ENCODE measurements at regions not wholly inside any gene's neighbourhood (a gene's known extent, or its start where the extent isn't known, plus 50 kb on each side); places are given as distances from the start of the nearest gene placed in this dataset.
"Not testable (repeated sequence)": the region's sequence is repeated elsewhere in the genome, so short reads cannot be mapped to it uniquely, and the experiment has no call there.

DNA sequence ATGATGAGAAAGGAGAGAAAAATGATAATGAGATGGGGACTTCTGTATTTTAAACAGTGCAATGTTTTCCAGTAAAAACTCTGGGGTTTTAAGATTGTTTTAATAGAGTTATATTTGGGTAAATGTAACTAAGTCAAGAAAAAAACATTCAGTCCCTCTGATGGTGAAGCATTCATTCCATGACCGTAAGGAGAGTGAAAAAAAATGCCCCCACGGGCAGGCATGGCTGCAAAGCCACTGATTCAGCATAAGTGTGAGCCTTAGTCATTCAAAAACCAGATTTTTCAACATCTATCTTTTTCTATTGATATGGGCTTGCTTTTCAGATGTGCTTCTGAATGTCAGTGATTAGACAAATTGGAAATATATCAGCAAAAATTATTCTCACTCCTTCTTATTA, 957.8 kb downstream of the SLC4A3 start:
- DNase-seq, result no peak

DNA sequence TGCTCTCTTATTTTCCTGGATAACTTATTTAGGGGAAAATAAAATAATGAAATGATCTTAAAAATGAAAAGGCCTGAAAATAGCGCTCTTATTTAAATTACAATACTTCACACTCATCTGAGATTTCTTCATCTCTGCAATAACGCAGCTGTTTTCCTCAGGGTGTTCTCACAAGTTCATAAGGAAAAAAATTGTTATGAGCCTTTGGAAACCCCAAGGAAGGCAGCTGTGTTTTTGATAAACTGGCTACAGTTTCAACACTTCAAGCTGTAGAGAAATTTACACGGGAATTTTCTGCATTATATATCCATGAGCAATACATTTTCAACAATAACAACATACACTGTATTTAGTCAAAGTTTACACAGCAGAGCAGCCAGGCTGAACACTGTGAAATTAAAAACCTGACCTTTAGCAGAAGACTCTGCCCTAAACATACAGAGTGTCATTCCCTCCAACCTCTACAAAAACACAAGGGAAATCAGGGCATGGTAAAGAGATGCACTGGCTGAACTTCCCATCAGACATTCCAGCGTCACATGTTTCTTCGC, 959.6 kb downstream of the SLC4A3 start:
- no peak for DNase-seq

DNA sequence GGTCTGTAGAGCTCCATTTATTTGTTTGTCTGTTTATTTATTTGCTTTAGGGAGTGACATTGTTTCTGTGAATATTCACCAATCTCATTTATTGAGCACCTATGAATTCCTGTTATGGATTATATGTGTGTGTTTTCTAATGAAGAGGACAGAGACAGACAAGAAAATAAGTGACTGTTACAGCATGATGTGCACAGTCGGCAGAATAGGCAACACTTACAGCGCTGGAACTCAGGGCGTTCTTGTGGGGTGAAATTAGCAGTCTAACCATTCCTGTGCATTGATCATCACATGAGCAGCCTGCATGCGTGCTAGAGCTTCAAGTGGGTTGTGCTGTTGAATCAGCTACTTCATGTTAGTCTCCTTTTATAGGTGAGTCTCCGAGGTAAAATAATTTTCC, 960.7 kb downstream of the SLC4A3 start:
- DNase-seq, result no peak

DNA sequence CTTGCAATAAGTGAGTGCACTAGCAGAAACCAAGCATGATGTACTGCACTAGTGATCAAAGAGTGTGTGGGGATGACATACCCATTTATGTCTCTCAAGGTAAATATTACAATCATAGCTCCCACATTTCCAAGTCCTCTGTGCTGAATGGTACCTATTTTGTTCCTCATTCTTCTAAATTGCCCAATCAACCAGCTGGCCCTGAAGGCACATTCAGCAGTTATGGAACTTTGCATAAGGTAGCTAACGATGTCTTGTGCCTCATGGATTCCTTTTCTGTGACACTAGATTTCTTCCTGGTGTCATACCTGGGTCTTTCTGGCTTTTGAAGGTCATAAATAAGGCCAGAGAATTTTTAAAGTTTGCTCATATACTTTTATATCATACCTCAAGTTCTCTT, 963.0 kb downstream of the SLC4A3 start:
- DNase-seq, result no peak

DNA sequence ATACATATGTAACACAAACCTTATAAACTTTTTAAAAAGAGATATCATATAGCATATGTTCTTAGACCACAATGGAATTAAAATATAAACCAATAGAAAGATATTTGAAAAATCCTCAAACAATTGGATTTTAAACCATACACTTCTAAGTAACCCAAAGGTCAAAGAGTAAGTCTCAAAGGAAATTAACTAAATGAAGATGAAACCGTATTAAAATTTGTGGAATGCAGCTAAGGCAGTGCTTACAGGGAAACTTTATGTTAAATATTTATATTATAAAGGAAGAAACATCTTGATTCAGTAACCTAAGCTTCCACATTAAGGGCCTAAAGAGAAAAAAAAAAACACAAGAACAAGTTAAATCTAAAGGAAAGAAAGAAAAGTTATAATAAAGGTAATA, 966.1 kb downstream of the SLC4A3 start:
- no peak for DNase-seq

DNA sequence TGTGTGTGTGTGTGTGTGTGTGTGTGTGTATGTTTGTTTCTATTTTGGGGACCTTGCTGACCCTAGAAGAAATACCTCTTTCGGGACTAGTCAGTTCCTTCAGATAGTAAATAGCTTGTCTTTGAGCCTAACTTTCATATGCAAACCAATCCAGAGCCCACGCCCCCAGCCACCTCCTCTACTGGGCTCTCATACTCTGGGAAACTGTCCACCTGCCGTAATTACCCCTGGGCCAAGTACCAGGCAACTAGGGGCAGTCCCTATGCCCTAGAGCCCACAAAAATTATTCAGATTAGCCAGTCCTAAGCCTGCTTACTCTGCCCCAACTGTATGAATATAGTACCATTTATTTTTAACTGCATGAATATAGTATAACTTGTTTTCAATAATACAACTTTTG, 970.4 kb downstream of the EPHA4 start:
- DNase-seq, result no peak

DNA sequence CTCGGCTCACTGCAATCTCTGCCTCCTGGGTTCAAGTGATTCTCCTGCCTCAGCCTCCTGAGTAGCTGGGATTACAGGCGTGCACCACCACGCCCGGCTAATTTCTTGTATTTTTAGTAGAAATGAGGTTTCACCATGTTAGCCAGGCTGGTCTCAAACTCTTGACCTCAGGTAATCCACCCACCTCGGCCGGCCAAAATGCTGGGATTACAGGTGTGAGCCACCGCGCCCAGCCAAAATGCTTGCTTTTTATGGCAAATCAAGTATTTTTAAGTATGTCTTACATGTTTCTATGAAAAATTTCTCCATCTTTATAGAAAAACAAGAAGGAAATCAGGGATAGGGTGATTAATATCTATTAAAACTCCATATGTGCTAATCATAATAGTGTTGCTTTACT, 959.1 kb downstream of the EPHA4 start:
- DNase-seq, result not testable (repeated sequence)

DNA sequence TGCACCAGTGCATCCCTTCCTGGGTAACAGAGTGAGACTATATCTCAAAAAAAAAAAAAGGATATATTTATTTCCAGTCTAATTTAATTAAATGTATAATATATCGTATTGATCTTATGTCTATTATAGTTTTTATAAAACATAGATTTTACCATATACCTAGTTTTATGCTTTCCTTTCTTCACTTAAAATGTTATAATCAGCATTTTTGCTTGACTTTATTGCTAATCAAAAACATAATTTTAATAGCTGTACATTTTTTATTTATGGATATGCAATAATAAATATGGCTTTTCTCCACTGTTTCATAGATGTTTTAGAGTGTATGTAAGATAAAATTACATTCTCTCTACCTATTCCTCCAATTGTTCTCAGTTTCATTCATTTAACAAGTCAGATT, 958.0 kb downstream of the EPHA4 start:
- DNase-seq, result no peak

DNA sequence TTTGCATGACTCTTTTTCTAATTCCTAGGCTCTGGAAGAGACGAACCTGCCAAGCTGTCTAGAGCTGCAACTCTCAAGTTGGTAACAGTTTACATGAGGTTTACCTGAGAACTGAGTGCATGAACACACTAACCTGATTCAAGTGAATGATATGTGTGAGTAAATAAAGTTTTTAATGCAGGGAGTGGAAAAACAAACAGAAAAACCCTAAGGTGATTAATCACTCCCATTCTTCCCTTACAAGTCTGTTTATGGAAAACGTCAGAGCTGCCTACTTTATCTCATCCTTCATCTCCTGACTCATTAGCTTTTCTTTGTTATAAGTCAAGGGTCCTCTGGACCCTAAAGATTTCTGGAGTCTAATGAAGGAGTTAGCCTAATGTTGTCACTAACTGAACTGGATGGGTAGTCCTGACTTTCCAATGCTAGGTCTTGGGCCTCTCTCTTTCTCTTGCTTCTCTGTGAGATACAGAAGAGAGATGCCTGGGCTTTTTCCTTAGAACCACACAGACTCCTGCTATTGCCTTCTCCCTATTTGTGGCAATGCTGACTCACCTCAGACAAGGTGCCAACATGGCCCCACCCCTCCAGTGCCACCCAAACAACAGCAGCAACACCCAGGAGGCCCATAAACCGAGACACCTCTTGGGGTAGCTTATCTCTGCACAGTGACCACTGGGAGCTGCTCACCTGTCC, 952.4 kb downstream of the EPHA4 start:
- no peak for DNase-seq

DNA sequence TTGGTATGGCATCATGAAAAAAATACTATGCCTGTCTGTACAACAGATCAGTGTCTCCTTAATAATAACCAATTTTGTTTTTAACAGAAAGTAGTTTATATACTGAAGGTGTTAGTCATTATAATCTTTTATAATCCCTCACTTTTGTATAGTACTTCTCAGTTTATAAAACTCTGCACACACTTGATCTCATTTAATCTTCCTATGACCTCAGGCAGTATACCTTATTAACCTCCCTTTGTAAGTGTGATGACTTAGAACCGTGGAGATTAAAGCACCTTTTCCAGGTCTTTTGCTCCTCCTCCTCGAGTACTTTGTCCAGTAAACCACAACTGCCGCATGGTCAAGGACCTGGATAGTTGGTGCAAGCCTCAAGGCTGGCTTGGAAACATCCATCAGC, 945.5 kb downstream of the EPHA4 start:
- DNase-seq, result no peak

DNA sequence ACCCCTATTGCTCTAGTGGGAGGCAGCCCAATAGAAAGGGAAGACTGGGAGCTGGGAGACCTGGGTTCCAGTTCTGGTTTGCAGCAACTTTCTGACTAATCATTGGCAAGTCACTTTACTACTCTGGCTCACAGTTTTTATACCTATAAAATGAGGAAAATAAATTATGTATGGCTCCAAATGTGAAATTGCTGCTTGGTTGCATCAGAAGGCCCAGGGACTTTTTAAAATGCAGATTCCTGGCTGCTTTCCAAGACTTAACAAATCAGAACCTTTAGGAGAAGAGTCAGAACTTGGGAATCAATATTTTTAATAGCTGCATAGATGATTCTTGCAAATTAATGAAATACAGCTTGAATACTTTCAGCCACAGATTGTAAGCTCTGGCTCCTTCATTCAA, 943.9 kb downstream of the EPHA4 start:
- no peak for DNase-seq

DNA sequence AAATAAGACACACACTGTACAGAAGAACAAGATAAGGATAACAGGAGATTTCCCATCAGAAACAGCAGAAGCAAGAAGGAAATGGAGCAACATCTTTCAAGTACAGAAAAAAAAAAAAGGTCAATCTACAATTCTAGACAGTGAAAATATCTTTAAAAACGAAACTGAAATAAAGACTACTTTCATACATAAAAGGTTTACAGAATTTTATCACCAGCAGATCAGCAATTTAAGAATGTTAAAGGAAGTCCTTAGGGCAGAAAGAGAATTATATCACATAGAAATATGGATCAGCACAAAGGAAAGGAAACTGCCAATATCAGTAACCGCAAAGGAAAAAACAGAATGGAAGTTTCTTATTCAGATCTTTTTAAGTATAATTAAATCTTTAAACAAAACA, 931.0 kb downstream of the EPHA4 start:
- no peak for DNase-seq

DNA sequence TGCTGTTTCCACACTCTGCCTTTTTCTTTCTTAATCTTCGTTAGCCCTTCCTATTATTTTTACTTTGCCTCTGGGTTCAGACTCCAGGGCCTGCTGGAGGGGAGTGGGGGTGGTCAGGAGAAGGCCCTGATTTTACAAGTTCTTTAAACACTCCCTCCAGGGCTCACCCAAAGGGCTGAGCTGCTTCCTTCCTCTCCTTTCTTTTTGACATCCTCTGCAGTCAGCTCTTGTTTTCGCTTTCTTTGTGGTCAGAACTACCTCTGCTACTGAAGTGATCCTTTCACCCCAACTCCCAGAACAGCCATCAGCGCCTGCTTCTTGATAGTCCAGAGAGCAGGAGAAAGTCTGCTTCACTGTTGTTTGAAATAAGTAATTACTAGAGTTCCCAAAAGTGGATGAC, 925.7 kb downstream of the EPHA4 start:
- DNase-seq, result no peak

DNA sequence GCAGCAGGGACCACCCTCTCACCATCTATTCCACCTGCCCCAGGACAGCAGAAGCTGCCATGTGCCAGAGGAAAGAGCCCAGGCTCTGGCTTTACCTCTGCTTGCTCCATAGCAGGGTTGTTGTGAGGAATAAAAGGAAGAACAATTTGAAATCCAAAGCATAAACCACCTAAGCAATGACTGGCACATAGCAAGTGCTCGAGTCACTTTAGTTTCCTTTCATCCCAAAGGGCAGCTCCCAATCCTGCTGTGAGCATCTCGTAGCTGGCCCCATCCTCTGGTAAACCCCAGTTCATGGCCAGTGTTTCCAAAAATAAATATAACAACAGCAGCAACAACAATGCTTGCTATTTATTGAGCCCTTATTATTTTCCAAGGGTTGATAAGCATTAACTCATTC, 923.5 kb downstream of the EPHA4 start:
- DNase-seq, result no peak

DNA sequence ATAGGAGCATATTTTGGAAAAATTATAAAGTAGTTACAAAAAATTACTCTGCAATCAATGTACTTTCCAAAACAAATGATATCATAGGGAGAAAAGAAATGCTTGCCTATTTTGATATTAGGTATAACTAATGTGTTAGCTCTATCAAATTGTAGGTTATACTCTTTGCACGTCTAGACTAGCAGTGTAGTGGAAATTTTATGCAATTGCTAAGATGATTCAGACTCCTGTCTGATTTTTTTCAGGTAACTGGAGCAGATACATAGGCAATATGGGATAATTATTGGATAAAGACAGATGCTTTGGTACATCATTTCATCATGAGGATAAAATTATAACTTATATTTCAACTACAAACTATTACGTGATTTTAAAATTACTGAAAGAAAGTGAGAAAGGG, 918.3 kb downstream of the EPHA4 start:
- no peak for DNase-seq

DNA sequence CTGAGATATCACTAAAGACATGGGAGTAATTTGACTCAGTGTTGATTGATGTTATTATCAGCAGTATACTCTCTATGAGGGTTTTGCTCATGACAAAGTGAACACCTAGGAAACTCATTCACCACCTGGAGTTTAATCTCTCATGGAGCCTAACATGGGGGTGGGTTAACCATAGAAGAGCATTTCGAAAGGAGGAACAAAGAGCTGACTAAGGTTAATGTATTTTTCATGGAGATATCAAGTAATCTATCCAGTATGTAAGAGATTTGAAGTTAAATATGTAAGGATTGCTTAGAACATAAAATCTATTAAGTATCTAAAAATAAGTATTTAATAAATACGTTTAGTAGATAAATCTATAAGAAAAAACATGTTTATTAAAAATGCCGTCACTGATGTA, 917.8 kb downstream of the EPHA4 start:
- no peak for DNase-seq

DNA sequence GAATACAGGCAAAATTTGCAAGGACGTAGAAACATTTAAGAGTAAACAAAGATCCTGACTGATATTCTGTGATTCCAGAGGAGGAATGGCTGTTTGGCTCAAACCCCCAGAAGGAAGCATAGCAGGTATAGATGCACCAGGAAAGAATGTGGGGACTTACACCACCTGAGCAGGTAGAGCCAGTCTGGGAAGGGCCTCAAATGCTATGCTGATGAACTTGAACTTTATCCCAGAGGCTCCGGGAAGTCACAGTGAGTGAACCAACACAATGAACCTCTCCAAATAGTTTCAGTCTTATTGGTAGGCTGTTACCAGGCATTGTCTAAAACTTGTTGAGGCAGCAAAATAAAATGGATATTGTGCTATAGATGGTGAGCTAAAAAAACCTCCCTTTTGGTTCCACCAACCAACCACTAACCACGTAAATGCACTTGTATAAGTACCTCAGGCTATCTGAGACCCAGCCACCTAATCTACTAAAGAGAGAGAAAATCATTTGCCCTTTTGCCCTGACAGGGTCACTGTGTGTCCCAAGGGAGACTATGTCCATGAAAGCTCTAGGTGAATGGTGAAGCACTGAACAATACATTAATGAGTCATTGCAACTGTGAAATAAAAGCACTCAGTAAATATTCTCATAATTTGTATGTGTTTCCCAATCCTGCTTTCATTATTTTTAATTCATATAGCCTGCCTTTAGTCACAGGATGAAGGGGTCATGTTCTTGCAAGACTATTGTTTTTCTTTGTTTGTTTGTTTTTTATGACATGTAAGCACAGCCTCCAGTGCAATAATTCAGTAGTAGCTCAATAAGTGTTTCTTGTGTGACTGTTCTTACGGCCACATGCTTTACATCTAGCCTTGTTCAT, 911.6 kb downstream of the EPHA4 start:
- no peak for DNase-seq

DNA sequence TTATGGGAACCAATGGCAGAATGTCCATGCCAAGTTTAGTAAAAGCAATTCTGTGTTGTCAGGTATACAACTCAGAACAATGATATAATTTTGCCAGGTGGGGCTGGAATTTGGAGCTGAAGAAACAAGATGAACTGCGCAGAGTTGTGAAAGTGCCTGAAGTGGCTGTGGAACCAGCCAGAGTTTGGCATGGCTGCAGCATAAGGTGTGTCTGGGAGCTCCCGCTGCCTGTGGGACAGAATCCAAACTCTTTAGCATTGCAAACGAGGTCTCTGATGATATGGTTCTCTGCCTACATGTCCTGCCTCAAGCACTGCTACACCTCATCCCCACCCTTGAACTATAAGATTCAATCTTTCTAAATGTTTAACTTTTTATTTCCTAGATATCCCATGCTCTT, 909.7 kb downstream of the EPHA4 start:
- no peak for DNase-seq

DNA sequence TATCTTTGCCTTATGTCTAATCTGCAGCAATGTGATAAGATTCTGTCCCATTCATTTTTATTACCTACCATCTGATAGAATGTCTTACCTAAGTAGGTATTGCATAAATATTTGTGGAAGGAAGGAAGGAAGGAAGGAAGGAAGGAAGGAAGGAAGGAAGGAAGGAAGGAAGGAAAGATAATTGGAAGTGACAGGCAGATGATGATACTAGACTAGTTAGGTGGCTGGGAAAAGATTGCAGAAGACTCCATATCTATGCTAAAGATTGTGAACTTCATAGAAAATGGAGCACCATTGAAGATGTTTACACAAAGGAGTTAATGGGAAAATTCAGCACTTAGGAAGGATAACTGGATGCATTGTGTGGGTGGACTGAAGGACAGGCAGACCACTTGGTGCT, 909.0 kb downstream of the EPHA4 start:
- DNase-seq, result no peak

DNA sequence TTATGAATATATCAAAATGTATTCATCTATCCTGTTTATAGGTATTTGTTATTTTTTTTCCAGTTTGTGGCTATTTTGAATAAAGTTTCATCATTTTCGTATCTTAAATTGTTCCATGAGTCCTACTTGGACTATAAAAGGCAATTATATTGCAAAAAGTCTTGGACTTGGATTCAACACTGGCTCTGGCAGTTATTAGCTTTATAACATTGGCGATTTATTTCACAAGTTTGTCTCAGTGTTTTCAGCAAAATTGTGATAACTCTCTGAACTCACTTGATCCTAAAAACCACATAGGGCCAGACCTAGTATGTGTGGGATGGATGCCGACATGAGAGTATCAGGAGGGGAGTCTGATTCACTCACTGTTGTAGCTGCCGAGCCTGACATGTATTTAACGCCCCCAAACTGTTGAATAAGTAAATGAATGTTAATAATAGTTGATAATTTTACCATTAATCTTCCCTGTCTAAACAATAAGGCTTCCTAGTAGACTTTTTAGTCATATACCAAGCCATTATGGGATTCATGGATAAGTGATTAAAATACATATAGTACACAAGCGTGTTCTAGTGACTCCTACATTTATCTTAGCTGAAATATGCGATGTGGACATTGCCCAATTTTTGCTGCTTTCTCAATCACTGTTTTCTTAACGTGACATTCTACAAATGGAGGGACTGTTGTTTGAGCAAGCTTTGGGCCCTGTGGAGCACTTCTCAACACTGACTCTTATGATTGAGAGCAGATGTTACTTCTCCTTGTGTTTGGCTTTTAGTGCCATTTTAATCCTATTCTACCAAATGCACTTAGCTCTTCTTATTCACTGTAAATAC, 907.6 kb downstream of the EPHA4 start:
- DNase-seq, result no peak

DNA sequence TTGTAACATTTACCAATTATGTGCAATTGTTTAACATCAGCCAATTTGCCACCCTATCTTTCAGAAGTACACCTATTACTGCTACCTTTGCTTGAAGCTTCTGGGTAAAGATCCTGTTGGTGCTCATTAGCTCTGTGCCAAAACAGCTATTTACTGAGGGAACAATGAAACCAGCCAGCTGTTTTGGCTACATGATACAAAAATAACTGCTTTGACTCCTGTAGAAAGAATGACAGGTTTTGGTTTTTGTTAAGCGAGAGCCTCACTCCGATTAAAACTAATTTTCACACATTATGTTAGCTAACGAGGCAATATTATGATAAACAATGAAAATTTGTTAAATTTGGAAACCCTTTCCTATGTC, 907.0 kb downstream of the EPHA4 start:
- DNase-seq, result no peak

DNA sequence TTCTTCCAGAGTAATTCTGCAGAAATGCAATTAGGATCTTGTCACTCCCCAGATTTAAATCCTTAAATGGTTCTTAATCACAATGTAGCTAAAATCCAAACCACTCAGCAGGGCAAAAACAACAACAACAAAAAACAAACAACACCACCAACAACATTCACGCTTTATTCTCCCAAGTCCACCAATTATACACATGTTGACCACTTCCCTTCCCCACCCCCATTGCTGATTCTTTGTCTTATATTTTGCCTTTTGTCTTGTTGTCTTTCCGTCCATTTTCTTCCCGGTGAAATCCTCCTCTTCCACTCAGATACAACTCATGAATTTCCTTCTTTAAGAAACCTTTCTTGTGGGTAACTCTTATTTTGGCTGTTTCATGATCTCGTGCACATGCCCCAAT, 902.8 kb downstream of the EPHA4 start:
- DNase-seq, result no peak

DNA sequence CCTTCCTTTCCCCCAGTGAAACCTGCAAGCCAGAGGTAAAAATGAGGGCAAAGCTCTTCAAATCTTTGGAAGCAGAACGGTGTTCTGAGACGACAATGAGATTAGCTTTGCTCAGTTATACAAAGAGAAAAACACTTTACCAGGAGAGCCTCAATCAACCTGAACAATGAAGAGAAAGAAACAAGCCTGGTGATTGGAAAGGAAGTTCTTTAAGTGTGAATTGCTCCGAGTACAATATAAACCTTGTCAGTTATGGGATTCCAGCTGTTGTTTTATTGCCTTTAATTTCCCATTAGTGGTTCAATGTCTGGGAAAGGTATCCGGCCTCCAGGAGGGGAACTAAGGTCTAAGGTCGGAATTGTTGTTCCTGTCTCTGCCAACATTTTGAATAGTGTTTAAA, 901.6 kb downstream of the EPHA4 start:
- DNase-seq, result no peak
